ENCODE measurements at regions not wholly inside any gene's neighbourhood (a gene's known extent, or its start where the extent isn't known, plus 50 kb on each side); places are given as distances from the start of the nearest gene placed in this dataset.
"Not testable (repeated sequence)": the region's sequence is repeated elsewhere in the genome, so short reads cannot be mapped to it uniquely, and the experiment has no call there.

GRCh38 chr10:29710128-29710527 lies 75.4 kb upstream of the SVIL start:
- DNase-seq (ENCODE audit: low spot score) = no peak
- TF ChIP-seq CTCF (IDR thresholded peaks at IDR 0.05; ENCODE audit: extremely low read depth, missing control alignments) = no peak

GRCh38 chr10:29709484-29710002 lies 74.8 kb upstream of the SVIL start:
- TF ChIP-seq CTCF (IDR thresholded peaks at IDR 0.05; ENCODE audit: extremely low read depth, missing control alignments) = no peak
- DNase-seq (ENCODE audit: low spot score) = no peak

- no peak for DNase-seq (ENCODE audit: low spot score)
- no peak for TF ChIP-seq CTCF (IDR thresholded peaks at IDR 0.05; ENCODE audit: extremely low read depth, missing control alignments)
These were observed 68.5 kb upstream of the SVIL start for GRCh38 chr10:29703271-29703670.

- TF ChIP-seq CTCF (IDR thresholded peaks at IDR 0.05; ENCODE audit: extremely low read depth, missing control alignments) = no peak
- DNase-seq (ENCODE audit: low spot score) = no peak
These were observed 67.7 kb upstream of the SVIL start for GRCh38 chr10:29702273-29703164.

- DNase-seq (ENCODE audit: low spot score) = no peak
These were observed 66.5 kb upstream of the SVIL start for GRCh38 chr10:29701306-29701705.

GRCh38 chr10:29699621-29700020 lies 64.8 kb upstream of the SVIL start:
- TF ChIP-seq CTCF (IDR thresholded peaks at IDR 0.05; ENCODE audit: extremely low read depth, missing control alignments) = no peak
- no peak for DNase-seq (ENCODE audit: low spot score)

More at GRCh38 chr10:29701306-29701705, 66.5 kb upstream of the SVIL start:
- no peak for TF ChIP-seq CTCF (IDR thresholded peaks at IDR 0.05; ENCODE audit: extremely low read depth, missing control alignments)

- DNase-seq (ENCODE audit: low spot score) = no peak
- no peak for TF ChIP-seq CTCF (IDR thresholded peaks at IDR 0.05; ENCODE audit: extremely low read depth, missing control alignments)
These were observed 64.2 kb upstream of the SVIL start for GRCh38 chr10:29698773-29699490.

GRCh38 chr10:29696581-29696980 lies 61.8 kb upstream of the SVIL start:
- DNase-seq (ENCODE audit: low spot score) = not testable (repeated sequence)

Data from GM20000 (cell line).